Ascending aorta (tissue), 2 donors: ENCODE measurements at regions not wholly inside any gene's neighbourhood (a gene's known extent, or its start where the extent isn't known, plus 50 kb on each side); places are given as distances from the start of the nearest gene placed in this dataset.
"Not testable (repeated sequence)": the region's sequence is repeated elsewhere in the genome, so short reads cannot be mapped to it uniquely, and the experiment has no call there.

Source experiments
- DNase-seq, 2 donors: peaks; one replicate each; pipeline ENCODE4 v3.0.0-alpha.2; 2019; ENCODE audit warnings: low spot score in 2 of 2
- H3K27ac ChIP-seq, 2 donors: fragments of 200-600 bp; sonication (generic); one replicate each; pipeline ENCODE4 v1.5.1; 2016 to 2017; ENCODE audit warnings: mild to moderate bottlenecking in 1 of 2
- H3K27me3 ChIP-seq: fragments of 200-600 bp; sonication (generic); one replicate; pipeline ENCODE4 v1.5.1; 2017
- H3K36me3 ChIP-seq, 2 donors: fragments of 200-600 bp; sonication (generic); one replicate each; pipeline ENCODE4 v1.5.1; 2016
- H3K4me1 ChIP-seq, 2 donors: fragments of 200-600 bp; sonication (generic); one replicate each; pipeline ENCODE4 v1.5.1; 2016 to 2017; ENCODE audit warnings: mild to moderate bottlenecking in 1 of 2
- H3K4me3 ChIP-seq, 2 donors: fragments of 200-600 bp; sonication (generic); one replicate each; pipeline ENCODE4 v1.5.1; 2016 to 2017; ENCODE audit warnings: mild to moderate bottlenecking in 1 of 2
- H3K9me3 ChIP-seq, 2 donors: fragments of 200-600 bp; sonication (generic); one replicate each; pipeline ENCODE4 v1.5.1; 2016
- CTCF ChIP-seq, 3 experiments: fragments of 200-600 bp in 2 of 3; fragments of 450-650 bp in 1 of 3; sonication (generic) in 2 of 3; IDR thresholded peaks; one replicate each; pipeline ENCODE4 v1.5.1; 2016 to 2019; ENCODE audit warnings: antibody characterized with exemption in 3 of 3, mild to moderate bottlenecking in 1 of 3, moderate library complexity in 1 of 3
- intact Hi-C: fragments of 100-400 bp; cut with DNase I; formaldehyde crosslinking; loops from one replicate; pipeline ENCODE4 v1.15.1; 2023

GRCh38 chr2:195115738-195116137 is 541.3 kb upstream of the SLC39A10 start:
- Histone ChIP-seq H3K9me3 (no peaks in the 10 kb centered on the region), H3K27ac (no peak overlapping the region), H3K36me3 (no peaks in the 10 kb centered on the region), H3K4me3 (no peak overlapping the region), H3K4me1 (no peaks in the 10 kb centered on the region), H3K27me3 (no peaks in the 10 kb centered on the region)
- DNase-seq = no peak
- intact Hi-C loops = no loop called here
- no peak for TF ChIP-seq CTCF (IDR thresholded peaks at IDR 0.05)

- H3K27me3 ChIP-seq = no peaks in the 10 kb centered on the region
- no peak for TF ChIP-seq CTCF (IDR thresholded peaks at IDR 0.05)
- H3K4me3 ChIP-seq = no peak overlapping the region
- H3K36me3 ChIP-seq = no peaks in the 10 kb centered on the region
- intact Hi-C loops = no loop called here
- H3K4me1 ChIP-seq = no peaks in the 10 kb centered on the region
- no peak overlapping the region for H3K27ac ChIP-seq
- DNase-seq = no peak
- no peaks in the 10 kb centered on the region for H3K9me3 ChIP-seq
Observed at GRCh38 chr2:195108182-195108581, 548.8 kb upstream of the SLC39A10 start.

- H3K4me3 ChIP-seq = no peak overlapping the region
Observed at GRCh38 chr2:195106681-195107380, 550.2 kb upstream of the SLC39A10 start.

GRCh38 chr2:195105581-195105980 is 551.4 kb upstream of the SLC39A10 start:
- no peak for DNase-seq
- Histone ChIP-seq H3K4me3 (no peak overlapping the region), H3K36me3 (no peaks in the 10 kb centered on the region), H3K4me1 (no peaks in the 10 kb centered on the region), H3K27ac (no peak overlapping the region), H3K9me3 (no peaks in the 10 kb centered on the region), H3K27me3 (no peaks in the 10 kb centered on the region)
- no peak for TF ChIP-seq CTCF (IDR thresholded peaks at IDR 0.05)
- intact Hi-C loops = no loop called here

More at GRCh38 chr2:195106681-195107380, 550.2 kb upstream of the SLC39A10 start:
- H3K36me3 ChIP-seq = no peaks in the 10 kb centered on the region
- no peak for TF ChIP-seq CTCF (IDR thresholded peaks at IDR 0.05)
- H3K27me3 ChIP-seq = no peaks in the 10 kb centered on the region
- no peaks in the 10 kb centered on the region for H3K4me1 ChIP-seq
- H3K9me3 ChIP-seq = no peaks in the 10 kb centered on the region
- no peak overlapping the region for H3K27ac ChIP-seq
- intact Hi-C loops = no loop called here
- DNase-seq = no peak

- Histone ChIP-seq H3K4me1 (no peaks in the 10 kb centered on the region), H3K4me3 (no peak overlapping the region), H3K27me3 (no peaks in the 10 kb centered on the region), H3K27ac (no peak overlapping the region), H3K36me3 (no peaks in the 10 kb centered on the region), H3K9me3 (no peaks in the 10 kb centered on the region)
- intact Hi-C loops = no loop called here
- no peak for DNase-seq
- TF ChIP-seq CTCF (IDR thresholded peaks at IDR 0.05) = no peak
Observed at GRCh38 chr2:195094330-195094729, 562.7 kb upstream of the SLC39A10 start.

GRCh38 chr2:195092341-195092740 is 564.7 kb upstream of the SLC39A10 start:
- intact Hi-C loops = no loop called here
- TF ChIP-seq CTCF (IDR thresholded peaks at IDR 0.05) = no peak
- no peaks in the 10 kb centered on the region for H3K36me3 ChIP-seq

GRCh38 chr2:195072806-195073205 is 584.2 kb upstream of the SLC39A10 start:
- H3K4me1 ChIP-seq, H3K9me3 ChIP-seq, intact Hi-C loops, H3K27ac ChIP-seq, H3K27me3 ChIP-seq, DNase-seq, H3K4me3 ChIP-seq, H3K36me3 ChIP-seq: not testable (repeated sequence)

More at GRCh38 chr2:195092341-195092740, 564.7 kb upstream of the SLC39A10 start:
- no peak overlapping the region for H3K4me3 ChIP-seq
- no peaks in the 10 kb centered on the region for H3K9me3 ChIP-seq
- no peak for DNase-seq
- H3K27me3 ChIP-seq = no peaks in the 10 kb centered on the region
- H3K4me1 ChIP-seq = no peaks in the 10 kb centered on the region
- no peak overlapping the region for H3K27ac ChIP-seq
